ENCODE measurements at regions not wholly inside any gene's neighbourhood (a gene's known extent, or its start where the extent isn't known, plus 50 kb on each side); places are given as distances from the start of the nearest gene placed in this dataset.
"Not testable (repeated sequence)": the region's sequence is repeated elsewhere in the genome, so short reads cannot be mapped to it uniquely, and the experiment has no call there.

- no peak for DNase-seq (ENCODE audit: low read depth)
These were observed 488.4 kb downstream of the NR2F2 start for GRCh38 chr15:96818861-96819260.

- no peak for DNase-seq (ENCODE audit: low read depth)
These were observed 497.5 kb downstream of the NR2F2 start for GRCh38 chr15:96827981-96828380.

GRCh38 chr15:96837241-96837970, 506.9 kb downstream of the NR2F2 start:
- DNase-seq (ENCODE audit: low read depth) = no peak

- DNase-seq (ENCODE audit: low read depth) = no peak
These were observed 507.6 kb downstream of the NR2F2 start for GRCh38 chr15:96838081-96838480.

GRCh38 chr15:96849271-96849900, 518.9 kb downstream of the NR2F2 start:
- DNase-seq (ENCODE audit: low read depth) = no peak

GRCh38 chr15:96851613-96852012, 521.1 kb downstream of the NR2F2 start:
- DNase-seq (ENCODE audit: low read depth) = no peak

DNA sequence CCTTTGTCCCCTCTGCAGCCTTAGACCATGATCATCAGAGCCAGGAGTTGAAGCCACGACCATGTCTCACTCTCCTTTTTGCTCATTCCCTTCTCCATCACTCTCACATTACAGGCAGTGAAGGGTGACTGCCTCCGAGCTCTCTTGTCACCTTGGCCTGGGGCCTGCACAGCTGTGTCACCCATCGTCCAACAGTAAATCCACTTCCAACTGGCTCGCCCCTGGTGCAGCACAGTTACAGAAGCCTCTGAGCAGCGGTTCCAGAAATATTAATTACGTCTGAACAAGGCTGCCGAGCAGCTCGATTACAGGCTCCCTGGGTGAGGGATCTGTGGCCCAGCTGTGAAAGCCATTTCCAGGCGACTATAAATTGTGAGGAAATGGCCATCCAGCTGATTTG, 528.2 kb downstream of the NR2F2 start:
- DNase-seq (ENCODE audit: low read depth) = no peak

GRCh38 chr15:96860741-96861140, 530.2 kb downstream of the NR2F2 start:
- no peak for DNase-seq (ENCODE audit: low read depth)

DNA sequence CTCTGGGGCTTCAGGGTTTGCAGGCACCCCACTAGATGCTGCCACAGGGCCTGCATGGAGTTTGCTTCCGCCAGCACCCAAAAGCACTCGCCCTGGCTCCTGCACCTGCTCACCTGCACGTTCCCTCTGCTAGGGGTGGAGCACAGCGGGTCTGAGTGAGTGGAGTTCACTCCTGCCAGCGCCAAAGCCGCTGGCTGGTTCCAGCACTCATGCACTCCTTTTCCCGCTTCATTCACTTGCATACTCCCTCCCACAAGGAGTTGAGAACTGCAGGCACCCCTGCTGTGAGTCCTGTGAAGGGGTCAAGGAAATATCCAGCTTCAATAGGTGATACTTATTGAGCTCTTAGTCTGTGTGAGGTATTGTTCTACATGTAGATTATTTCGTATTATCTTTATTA, 537.5 kb downstream of the NR2F2 start:
- DNase-seq (ENCODE audit: low read depth) = no peak

DNA sequence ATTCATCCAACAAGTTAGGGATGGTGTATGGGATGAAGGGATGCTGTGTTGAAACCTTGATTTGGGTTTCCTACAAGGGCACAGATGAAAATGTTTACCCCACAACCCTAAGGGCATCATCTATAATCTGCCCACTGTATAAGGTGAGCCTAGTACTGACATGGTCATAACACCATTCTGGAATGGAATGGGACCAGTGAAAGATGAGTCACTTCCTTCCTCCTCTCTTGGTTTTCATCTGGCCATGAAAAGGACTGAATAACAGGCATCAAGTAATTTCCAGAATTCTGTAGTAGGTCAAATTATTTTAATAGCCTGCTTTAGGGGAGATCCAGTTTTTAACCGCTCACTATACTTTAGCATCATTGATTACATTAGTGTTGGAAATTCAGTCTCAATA, 538.6 kb downstream of the NR2F2 start:
- no peak for DNase-seq (ENCODE audit: low read depth)

DNA sequence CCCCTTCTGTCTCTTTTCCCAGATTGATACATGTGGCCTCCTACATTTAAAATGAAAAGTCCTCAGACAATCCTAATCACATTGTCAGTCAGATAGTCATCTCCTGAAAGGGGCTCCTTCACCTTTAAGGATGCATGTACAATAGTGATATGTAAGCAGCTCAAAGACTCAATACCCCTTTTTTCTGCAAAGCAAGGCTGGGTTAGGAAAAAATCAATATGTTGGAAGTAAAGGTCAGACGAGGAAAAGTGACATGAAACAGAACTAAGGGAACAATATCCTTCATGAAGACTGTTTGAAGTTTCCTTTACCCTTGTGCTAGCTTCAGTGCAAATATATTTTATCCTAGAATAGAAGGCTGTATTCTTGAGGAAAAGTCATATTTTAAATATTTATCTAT, 539.3 kb downstream of the NR2F2 start:
- DNase-seq (ENCODE audit: low read depth) = no peak

GRCh38 chr15:96870580-96870979, 540.1 kb downstream of the NR2F2 start:
- DNase-seq (ENCODE audit: low read depth) = no peak

DNA sequence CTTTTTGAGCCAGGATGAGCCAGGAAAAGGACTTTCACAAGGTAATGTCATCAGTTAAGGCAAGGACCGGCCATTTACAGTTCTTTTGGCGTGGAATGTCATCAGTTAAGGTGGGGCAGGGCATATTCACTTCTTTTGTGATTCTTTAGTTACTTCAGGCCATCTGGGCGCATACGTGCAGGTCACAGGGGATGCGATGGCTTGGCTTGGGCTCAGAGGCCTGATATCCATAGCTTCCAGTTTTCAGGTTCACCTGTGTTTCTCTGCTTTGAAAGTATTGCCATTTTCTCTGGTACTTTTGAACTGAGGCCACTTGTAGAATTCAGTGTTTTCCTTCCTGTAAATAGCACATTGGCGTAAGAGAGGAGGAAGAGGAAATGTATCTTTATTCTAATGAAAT, 546.9 kb downstream of the NR2F2 start:
- not testable (repeated sequence) for DNase-seq (ENCODE audit: low read depth)

DNA sequence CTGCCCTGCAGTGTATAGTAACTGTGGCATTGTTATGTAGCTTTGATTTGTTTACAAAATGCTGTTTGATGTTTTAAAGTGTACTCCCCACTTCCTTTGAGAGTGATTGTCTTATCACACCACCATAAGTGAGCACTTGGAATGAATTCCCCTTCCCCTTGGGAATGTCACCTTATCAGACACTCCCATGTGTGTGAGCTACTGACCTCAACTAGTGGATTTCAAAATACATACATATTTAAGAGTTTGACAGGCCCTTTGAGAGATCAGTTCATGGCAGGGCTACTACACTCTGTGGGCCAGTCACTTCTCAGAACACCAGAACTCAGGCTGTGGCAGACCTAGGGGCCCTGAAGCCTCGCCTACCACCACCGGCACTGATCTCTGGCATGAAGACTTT, 547.6 kb downstream of the NR2F2 start:
- no peak for DNase-seq (ENCODE audit: low read depth)

DNA sequence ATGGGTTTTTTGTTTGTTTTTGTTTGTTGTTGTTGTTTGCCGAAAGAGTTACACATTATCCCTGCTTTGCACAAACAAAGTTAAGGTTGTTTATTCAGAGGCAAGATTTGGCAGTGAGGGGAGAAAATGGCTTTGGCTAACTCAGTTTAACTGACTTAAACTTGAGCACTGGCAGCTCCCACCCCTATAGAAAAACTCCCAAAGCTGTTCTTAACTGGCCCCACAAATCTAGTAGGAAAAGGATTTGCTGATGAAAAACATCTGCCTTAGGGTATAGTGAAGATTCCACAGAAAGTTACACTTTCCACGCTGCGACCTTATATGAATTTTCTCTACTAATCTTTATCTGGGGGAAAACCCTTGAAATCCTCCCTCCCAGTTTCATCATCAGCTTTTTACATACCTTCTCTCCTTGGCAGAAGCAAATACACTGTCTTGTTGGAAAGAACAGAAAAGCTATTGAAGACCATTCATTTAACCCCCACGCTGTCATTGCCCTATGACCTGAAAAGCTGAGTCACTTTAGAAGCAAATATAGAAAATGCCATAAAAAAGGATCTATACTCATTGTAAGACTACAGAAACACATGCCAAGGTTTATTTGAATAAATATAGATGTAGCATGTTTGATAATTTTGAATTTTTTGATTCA, 551.7 kb downstream of the NR2F2 start:
- no peak for DNase-seq (ENCODE audit: low read depth)

DNA sequence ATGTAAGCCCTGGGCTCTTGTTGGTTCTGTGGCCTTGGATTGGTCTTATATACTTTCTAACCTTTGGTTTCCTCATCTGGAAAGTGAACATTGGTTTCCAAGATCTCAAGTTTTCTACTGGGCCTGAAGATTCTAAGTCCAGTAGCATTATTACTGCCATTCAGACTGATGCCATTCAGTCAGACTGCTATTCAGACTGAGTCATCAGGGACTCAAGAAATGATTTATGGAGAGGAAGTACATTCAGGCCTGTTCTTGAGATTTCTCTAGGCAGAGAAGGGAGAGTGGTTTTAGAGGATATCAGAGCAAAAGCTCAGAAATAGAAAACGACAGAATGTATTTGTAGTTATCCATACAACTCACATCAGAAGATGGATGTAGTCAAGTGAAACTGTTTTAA, 557.2 kb downstream of the NR2F2 start:
- no peak for DNase-seq (ENCODE audit: low read depth)

DNA sequence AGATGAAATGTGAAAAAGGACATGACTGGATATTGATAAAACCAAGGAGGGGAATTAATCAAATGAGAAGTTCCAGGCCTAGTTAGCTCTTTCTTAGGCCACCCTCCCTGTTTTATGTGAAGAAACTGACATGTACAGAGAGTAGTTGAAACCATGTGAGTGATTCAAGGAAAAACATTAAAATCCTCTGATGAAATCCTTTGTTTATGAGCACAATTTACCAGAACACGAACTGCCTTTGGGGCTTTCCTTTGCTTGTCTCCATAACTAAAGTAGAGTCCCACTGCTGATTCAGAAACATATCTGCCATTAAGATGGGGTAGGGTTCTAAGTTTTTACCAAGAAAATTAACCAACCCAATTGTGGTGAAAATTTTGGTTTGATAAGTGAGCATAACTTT, 558.3 kb downstream of the NR2F2 start:
- DNase-seq (ENCODE audit: low read depth) = no peak

- DNase-seq (ENCODE audit: low read depth) = no peak
These were observed 559.4 kb downstream of the NR2F2 start for GRCh38 chr15:96889734-96890480.

GRCh38 chr15:96891046-96891445, 560.5 kb downstream of the NR2F2 start:
- no peak for DNase-seq (ENCODE audit: low read depth)

DNA sequence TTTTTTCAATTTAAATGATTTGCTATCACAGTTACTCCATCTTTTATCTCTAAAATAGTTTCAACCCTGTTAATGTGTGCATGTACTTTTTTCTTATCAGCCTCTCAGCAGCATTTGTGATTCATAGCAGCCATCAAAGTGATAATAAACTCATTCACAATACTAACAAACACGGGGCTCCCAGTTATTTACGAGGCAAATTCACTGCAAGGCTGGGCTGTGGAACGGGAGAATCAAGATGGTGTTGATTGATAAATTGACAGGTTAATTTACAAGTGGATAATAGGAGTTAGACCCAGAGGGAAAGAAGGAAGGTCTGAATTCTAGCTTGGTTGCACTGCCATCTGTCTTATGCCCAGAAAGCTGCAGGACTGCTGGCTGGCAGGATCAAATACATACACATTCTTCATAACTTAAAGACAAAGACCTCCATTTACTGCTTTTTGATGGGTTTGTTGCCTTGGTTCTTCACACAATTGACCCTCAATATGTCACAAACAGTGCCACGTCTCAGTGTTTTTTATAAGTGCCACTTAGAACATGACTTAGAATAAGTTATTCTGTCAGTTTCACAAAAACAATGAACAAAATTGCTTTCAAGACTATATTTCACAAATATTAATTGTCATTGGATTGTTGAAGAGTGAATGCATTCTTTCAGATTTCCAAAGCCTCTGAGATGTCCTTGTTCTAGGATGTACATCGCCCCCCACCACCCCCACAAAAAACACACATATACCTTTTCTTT, 562.8 kb downstream of the NR2F2 start:
- no peak for DNase-seq (ENCODE audit: low read depth)

DNA sequence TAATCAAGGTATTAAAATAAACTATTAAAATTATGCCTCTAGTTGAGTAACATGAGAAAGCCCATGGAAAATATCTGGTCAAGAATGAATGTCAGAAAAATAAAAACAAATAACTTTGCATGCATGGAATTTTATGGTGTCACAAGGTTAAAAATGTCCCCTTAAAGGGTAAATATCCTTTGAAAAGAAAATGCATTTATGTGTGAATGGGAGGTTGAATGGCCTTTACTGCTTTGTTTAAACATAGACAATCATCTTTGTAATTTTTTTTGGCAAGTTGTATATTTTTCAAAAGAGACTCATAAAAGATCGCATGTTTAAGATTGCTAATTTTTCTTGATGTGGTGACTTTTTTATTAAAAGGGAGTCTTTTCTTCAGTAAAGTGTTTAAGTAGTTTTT, 564.2 kb downstream of the NR2F2 start:
- DNase-seq (ENCODE audit: low read depth) = no peak

DNA sequence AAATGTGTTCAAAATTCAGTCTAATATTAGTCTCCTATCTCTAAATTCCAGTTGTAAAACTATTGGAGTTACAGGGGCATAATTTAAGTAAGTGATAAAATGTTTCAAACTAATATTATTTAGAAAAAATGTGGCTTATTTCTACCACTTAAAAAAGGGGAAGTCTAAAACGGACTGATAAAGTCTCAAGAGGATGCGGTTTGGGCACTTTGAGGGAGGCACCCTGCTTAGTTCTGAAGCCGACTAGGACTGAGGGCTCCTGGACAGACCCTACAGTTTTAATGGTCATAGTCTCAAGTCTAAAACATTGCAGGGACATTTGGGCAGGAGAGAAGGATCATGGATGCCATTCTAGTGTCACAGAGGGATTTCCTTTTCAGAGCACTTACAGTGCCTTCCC, 566.3 kb downstream of the NR2F2 start:
- DNase-seq (ENCODE audit: low read depth) = no peak
